ENCODE measurements at regions not wholly inside any gene's neighbourhood (a gene's known extent, or its start where the extent isn't known, plus 50 kb on each side); places are given as distances from the start of the nearest gene placed in this dataset.

- no peaks in the 10 kb centered on the region for H3K9me3 ChIP-seq (ENCODE audit: control insufficient read depth, insufficient read depth, low read depth, low read length)
- DNase-seq (ENCODE audit: low read depth in 2 of 2), result peak in 1 of 2 donors; percentile 5
- no peaks in the 10 kb centered on the region for H3K27me3 ChIP-seq (ENCODE audit: control insufficient read depth, insufficient read depth, low read length)
- H3K4me2 ChIP-seq (ENCODE audit: extremely low read depth, insufficient read depth, low read length), result no peak overlapping the region
- H2AFZ ChIP-seq (ENCODE audit: low read length), result no peak overlapping the region
- H3K4me1 ChIP-seq (ENCODE audit: control insufficient read depth, extremely low read depth, insufficient read depth, low read length), result no peaks in the 10 kb centered on the region
- no peak overlapping the region for H3K4me3 ChIP-seq (replicated peaks in 1 of 4; ENCODE audit: control extremely low read depth in 1 of 4, insufficient read depth in 1 of 4, low read depth in 3 of 4, low read length in 4 of 4)
- H3K36me3 ChIP-seq (ENCODE audit: control insufficient read depth, insufficient read depth, low read length), result no peaks in the 10 kb centered on the region
- no peaks in the 10 kb centered on the region for H3K79me2 ChIP-seq (ENCODE audit: control insufficient read depth, insufficient read depth, low read length)
- H3K27ac ChIP-seq (ENCODE audit: insufficient read depth, low read length), result no peak overlapping the region
- H4K20me1 ChIP-seq (ENCODE audit: control insufficient read depth, extremely low read depth, insufficient read depth, low read length), result no peaks in the 10 kb centered on the region
- no peak overlapping the region for H3K9ac ChIP-seq (ENCODE audit: insufficient read depth, low read length)
- TF ChIP-seq CTCF (conservative IDR thresholded peaks at IDR 0.05 in 1 of 2, IDR thresholded peaks at IDR 0.05 in 1 of 2; ENCODE audit: low read depth in 1 of 2, low read length in 2 of 2) (no peak), EZH2 (IDR thresholded peaks at IDR 0.05; ENCODE audit: low read length, missing control alignments) (no peak)
Measured at GRCh38 chr18:27656905-27657304, 471.8 kb upstream of the CHST9 start.

- H3K9ac ChIP-seq (ENCODE audit: insufficient read depth, low read length), result no peak overlapping the region
- TF ChIP-seq CTCF (conservative IDR thresholded peaks at IDR 0.05 in 1 of 2, IDR thresholded peaks at IDR 0.05 in 1 of 2; ENCODE audit: low read depth in 1 of 2, low read length in 2 of 2), result no peak
- TF ChIP-seq EZH2 (IDR thresholded peaks at IDR 0.05; ENCODE audit: low read length, missing control alignments), result no peak
- H3K79me2 ChIP-seq (ENCODE audit: control insufficient read depth, insufficient read depth, low read length), result no peaks in the 10 kb centered on the region
- H2AFZ ChIP-seq (ENCODE audit: low read length), result no peak overlapping the region
- no peaks in the 10 kb centered on the region for H3K9me3 ChIP-seq (ENCODE audit: control insufficient read depth, insufficient read depth, low read depth, low read length)
- H3K4me1 ChIP-seq (ENCODE audit: control insufficient read depth, extremely low read depth, insufficient read depth, low read length), result no peaks in the 10 kb centered on the region
- no peaks in the 10 kb centered on the region for H3K27me3 ChIP-seq (ENCODE audit: control insufficient read depth, insufficient read depth, low read length)
- no peaks in the 10 kb centered on the region for H3K36me3 ChIP-seq (ENCODE audit: control insufficient read depth, insufficient read depth, low read length)
- H3K4me3 ChIP-seq (replicated peaks in 1 of 4; ENCODE audit: control extremely low read depth in 1 of 4, insufficient read depth in 1 of 4, low read depth in 3 of 4, low read length in 4 of 4), result no peak overlapping the region
- no peaks in the 10 kb centered on the region for H4K20me1 ChIP-seq (ENCODE audit: control insufficient read depth, extremely low read depth, insufficient read depth, low read length)
- DNase-seq (ENCODE audit: low read depth in 2 of 2), result peak in 1 of 2 donors; percentile 81
- H3K4me2 ChIP-seq (ENCODE audit: extremely low read depth, insufficient read depth, low read length), result no peak overlapping the region
- no peak overlapping the region for H3K27ac ChIP-seq (ENCODE audit: insufficient read depth, low read length)
Measured at GRCh38 chr18:27656167-27656778, 471.2 kb upstream of the CHST9 start.

- TF ChIP-seq CTCF (conservative IDR thresholded peaks at IDR 0.05 in 1 of 2, IDR thresholded peaks at IDR 0.05 in 1 of 2; ENCODE audit: low read depth in 1 of 2, low read length in 2 of 2) (no peak), EZH2 (IDR thresholded peaks at IDR 0.05; ENCODE audit: low read length, missing control alignments) (no peak)
- Histone ChIP-seq H3K36me3 (ENCODE audit: control insufficient read depth, insufficient read depth, low read length) (no peaks in the 10 kb centered on the region), H3K4me2 (ENCODE audit: extremely low read depth, insufficient read depth, low read length) (no peak overlapping the region), H3K9ac (ENCODE audit: insufficient read depth, low read length) (no peak overlapping the region), H3K79me2 (ENCODE audit: control insufficient read depth, insufficient read depth, low read length) (no peaks in the 10 kb centered on the region), H3K27me3 (ENCODE audit: control insufficient read depth, insufficient read depth, low read length) (no peaks in the 10 kb centered on the region), H4K20me1 (ENCODE audit: control insufficient read depth, extremely low read depth, insufficient read depth, low read length) (no peaks in the 10 kb centered on the region), H3K4me3 (replicated peaks in 1 of 4; ENCODE audit: control extremely low read depth in 1 of 4, insufficient read depth in 1 of 4, low read depth in 3 of 4, low read length in 4 of 4) (no peak overlapping the region), H2AFZ (ENCODE audit: low read length) (no peak overlapping the region), H3K9me3 (ENCODE audit: control insufficient read depth, insufficient read depth, low read depth, low read length) (no peaks in the 10 kb centered on the region), H3K27ac (ENCODE audit: insufficient read depth, low read length) (no peak overlapping the region), H3K4me1 (ENCODE audit: control insufficient read depth, extremely low read depth, insufficient read depth, low read length) (no peaks in the 10 kb centered on the region)
- no peak for DNase-seq (ENCODE audit: low read depth in 2 of 2)
Measured at GRCh38 chr18:27653247-27653646, 468.1 kb upstream of the CHST9 start.

Data from fibroblast of lung (primary cell).